SK-N-SH treated with all-trans-retinoic acid at 6 μM for 48 hours (cell line): ENCODE measurements at regions not wholly inside any gene's neighbourhood (a gene's known extent, or its start where the extent isn't known, plus 50 kb on each side); places are given as distances from the start of the nearest gene placed in this dataset.

Experiments used
- ATAC-seq: fragments of 200-7000 bp; cut with Tn5 transposase; 3 replicates; pipeline ENCODE4 v1.9.1; 2020; ENCODE audit warnings: mild to moderate bottlenecking, moderate library complexity
- ARNTL ChIP-seq: fragments of 450-650 bp; formaldehyde crosslinking; IDR thresholded peaks from 2 replicates; pipeline ENCODE4 v1.5.0; 2020; ENCODE audit warnings: low read depth, mild to moderate bottlenecking, moderate library complexity, borderline replicate concordance
- BACH2 ChIP-seq: fragments of 250-450 bp; sonication (Bioruptor Pico); IDR thresholded peaks from 2 replicates; pipeline ENCODE4 v1.9.0; 2021; ENCODE audit warnings: mild to moderate bottlenecking, borderline replicate concordance
- CSDC2 ChIP-seq: fragments of 250-450 bp; sonication (Bioruptor Pico); IDR thresholded peaks from 2 replicates; pipeline ENCODE4 v1.5.0; 2020; ENCODE audit warnings: mild to moderate bottlenecking, moderate library complexity
- ESRRG ChIP-seq: fragments of 250-450 bp; sonication (Bioruptor Pico); IDR thresholded peaks from 2 replicates; pipeline ENCODE4 v1.6.1; 2021; ENCODE audit warnings: mild to moderate bottlenecking
- GLIS3 ChIP-seq: fragments of 250-450 bp; sonication (Bioruptor Pico); IDR thresholded peaks from 2 replicates; pipeline ENCODE4 v1.5.0; 2020; ENCODE audit warnings: mild to moderate bottlenecking, moderate library complexity
- ISL1 ChIP-seq: fragments of 250-450 bp; sonication (Bioruptor Pico); IDR thresholded peaks from 2 replicates; pipeline ENCODE4 v2.1.2; 2022; ENCODE audit warnings: mild to moderate bottlenecking, moderate library complexity
- OSR1 ChIP-seq: fragments of 250-450 bp; sonication (Bioruptor Pico); IDR thresholded peaks from 2 replicates; pipeline ENCODE4 v1.8.0; 2022; ENCODE audit warnings: moderate library complexity, mild to moderate bottlenecking, inconsistent platforms
- PPARA ChIP-seq: fragments of 250-450 bp; sonication (Bioruptor Pico); IDR thresholded peaks from 2 replicates; pipeline ENCODE4 v1.5.0; 2020; ENCODE audit warnings: mild to moderate bottlenecking, borderline replicate concordance
- RARB ChIP-seq: fragments of 250-450 bp; sonication (Bioruptor Pico); IDR thresholded peaks from 2 replicates; pipeline ENCODE4 v1.8.0; 2021; ENCODE audit warnings: mild to moderate bottlenecking, moderate library complexity
- SNAI2 ChIP-seq: fragments of 250-450 bp; sonication (Bioruptor Pico); IDR thresholded peaks from 2 replicates; pipeline ENCODE4 v1.5.0; 2020; ENCODE audit warnings: mild to moderate bottlenecking, moderate library complexity
- TCF4 ChIP-seq: fragments of 250-450 bp; sonication (Bioruptor Pico); IDR thresholded peaks from 2 replicates; pipeline ENCODE4 v1.8.0; 2021; ENCODE audit warnings: mild to moderate bottlenecking, moderate library complexity, borderline replicate concordance
- TOX ChIP-seq: fragments of 250-450 bp; sonication (Bioruptor Pico); IDR thresholded peaks from 2 replicates; pipeline ENCODE4 v1.8.0; 2021; ENCODE audit warnings: mild to moderate bottlenecking, moderate library complexity, borderline replicate concordance
- ZC3H10 ChIP-seq: fragments of 250-450 bp; sonication (Bioruptor Pico); IDR thresholded peaks from 2 replicates; pipeline ENCODE4 v1.5.1; 2021; ENCODE audit warnings: mild to moderate bottlenecking, moderate library complexity
- ZFP30 ChIP-seq: fragments of 450-650 bp; formaldehyde crosslinking; IDR thresholded peaks from 2 replicates; pipeline ENCODE4 v1.5.0; 2022; ENCODE audit warnings: mild to moderate bottlenecking, moderate library complexity
- ZNF565 ChIP-seq: fragments of 450-650 bp; formaldehyde crosslinking; conservative IDR thresholded peaks from 2 replicates; pipeline ENCODE4 v1.5.0; 2020; ENCODE audit warnings: low read depth, mild to moderate bottlenecking, moderate library complexity
- ZNF70 ChIP-seq: fragments of 450-650 bp; formaldehyde crosslinking; IDR thresholded peaks from 2 replicates; pipeline ENCODE4 v1.5.0; 2020; ENCODE audit warnings: mild to moderate bottlenecking, moderate library complexity
- ZNF8 ChIP-seq: fragments of 450-650 bp; formaldehyde crosslinking; IDR thresholded peaks from 2 replicates; pipeline ENCODE4 v1.5.0; 2020; ENCODE audit warnings: mild to moderate bottlenecking, moderate library complexity
- TF ChIP-seq, protein P1 (sequence below): fragments of 250-450 bp; sonication (Bioruptor Pico); IDR thresholded peaks from 2 replicates; pipeline ENCODE4 v1.5.1; 2021; ENCODE audit warnings: mild to moderate bottlenecking, moderate library complexity
- TF ChIP-seq, protein P2 (sequence below): fragments of 250-450 bp; sonication (Bioruptor Pico); IDR thresholded peaks from 2 replicates; pipeline ENCODE4 v1.8.0; 2020; ENCODE audit warnings: mild to moderate bottlenecking, moderate library complexity, borderline replicate concordance
- TF ChIP-seq, protein P3 (sequence below): fragments of 250-450 bp; sonication (Bioruptor Pico); IDR thresholded peaks from 2 replicates; pipeline ENCODE4 v1.5.0; 2020; ENCODE audit warnings: mild to moderate bottlenecking, moderate library complexity
- TF ChIP-seq, protein P4 (sequence below): fragments of 250-450 bp; sonication (Bioruptor Pico); IDR thresholded peaks from 2 replicates; pipeline ENCODE4 v1.5.1; 2020; ENCODE audit warnings: low read depth, mild to moderate bottlenecking, moderate library complexity
- TF ChIP-seq, protein P5 (sequence below): fragments of 250-450 bp; sonication (Bioruptor Pico); IDR thresholded peaks from 2 replicates; pipeline ENCODE4 v1.8.0; 2021; ENCODE audit warnings: low read depth, mild to moderate bottlenecking, moderate library complexity, borderline replicate concordance

DNA sequence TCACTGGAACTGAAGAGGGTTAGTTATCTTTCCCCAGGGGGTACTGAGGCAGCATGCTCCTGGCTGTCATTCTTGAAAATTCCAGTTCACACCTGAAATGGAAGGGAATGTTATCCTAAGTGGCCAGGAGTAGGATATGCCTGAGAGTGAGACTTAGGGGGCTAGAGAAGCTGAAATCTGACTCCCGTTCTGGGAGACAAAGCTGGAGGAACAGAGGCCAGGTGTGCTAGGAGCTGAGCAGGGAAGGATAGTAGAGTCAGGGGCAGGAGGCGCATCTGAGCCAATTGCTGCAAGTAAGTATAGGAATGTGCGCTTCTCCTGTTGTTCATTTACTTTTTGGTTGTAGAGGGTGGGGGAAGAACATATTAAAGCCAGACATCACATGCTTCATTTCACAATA is 58.1 kb upstream of the KIAA1217 start:
- ATAC-seq = no peak
- TF ChIP-seq, protein P1, sequence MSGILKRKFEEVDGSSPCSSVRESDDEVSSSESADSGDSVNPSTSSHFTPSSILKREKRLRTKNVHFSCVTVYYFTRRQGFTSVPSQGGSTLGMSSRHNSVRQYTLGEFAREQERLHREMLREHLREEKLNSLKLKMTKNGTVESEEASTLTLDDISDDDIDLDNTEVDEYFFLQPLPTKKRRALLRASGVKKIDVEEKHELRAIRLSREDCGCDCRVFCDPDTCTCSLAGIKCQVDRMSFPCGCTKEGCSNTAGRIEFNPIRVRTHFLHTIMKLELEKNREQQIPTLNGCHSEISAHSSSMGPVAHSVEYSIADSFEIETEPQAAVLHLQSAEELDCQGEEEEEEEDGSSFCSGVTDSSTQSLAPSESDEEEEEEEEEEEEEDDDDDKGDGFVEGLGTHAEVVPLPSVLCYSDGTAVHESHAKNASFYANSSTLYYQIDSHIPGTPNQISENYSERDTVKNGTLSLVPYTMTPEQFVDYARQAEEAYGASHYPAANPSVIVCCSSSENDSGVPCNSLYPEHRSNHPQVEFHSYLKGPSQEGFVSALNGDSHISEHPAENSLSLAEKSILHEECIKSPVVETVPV (CRISPR knock-in tag) = no peak

DNA sequence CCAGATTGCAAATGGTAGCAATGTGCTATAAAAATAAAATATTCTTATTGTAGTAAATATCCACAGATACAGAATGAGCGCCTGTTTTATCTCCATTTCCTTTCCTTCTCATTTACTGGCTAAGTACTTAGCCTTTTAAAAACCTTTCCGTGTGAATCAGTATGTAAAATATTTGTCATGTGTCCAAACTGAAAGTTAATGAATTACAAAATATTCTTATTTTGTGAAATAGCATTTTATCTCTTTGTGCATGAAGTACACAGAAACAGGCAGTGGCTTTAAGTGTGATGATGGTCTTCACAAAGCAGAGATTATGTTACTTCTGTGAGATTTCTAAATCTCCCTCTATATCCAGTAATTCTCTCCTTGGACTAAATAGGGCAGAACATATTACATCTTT is 56.7 kb upstream of the KIAA1217 start:
- TF ChIP-seq, protein P2, sequence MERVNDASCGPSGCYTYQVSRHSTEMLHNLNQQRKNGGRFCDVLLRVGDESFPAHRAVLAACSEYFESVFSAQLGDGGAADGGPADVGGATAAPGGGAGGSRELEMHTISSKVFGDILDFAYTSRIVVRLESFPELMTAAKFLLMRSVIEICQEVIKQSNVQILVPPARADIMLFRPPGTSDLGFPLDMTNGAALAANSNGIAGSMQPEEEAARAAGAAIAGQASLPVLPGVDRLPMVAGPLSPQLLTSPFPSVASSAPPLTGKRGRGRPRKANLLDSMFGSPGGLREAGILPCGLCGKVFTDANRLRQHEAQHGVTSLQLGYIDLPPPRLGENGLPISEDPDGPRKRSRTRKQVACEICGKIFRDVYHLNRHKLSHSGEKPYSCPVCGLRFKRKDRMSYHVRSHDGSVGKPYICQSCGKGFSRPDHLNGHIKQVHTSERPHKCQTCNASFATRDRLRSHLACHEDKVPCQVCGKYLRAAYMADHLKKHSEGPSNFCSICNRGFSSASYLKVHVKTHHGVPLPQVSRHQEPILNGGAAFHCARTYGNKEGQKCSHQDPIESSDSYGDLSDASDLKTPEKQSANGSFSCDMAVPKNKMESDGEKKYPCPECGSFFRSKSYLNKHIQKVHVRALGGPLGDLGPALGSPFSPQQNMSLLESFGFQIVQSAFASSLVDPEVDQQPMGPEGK (CRISPR knock-in tag) = no peak
- TF ChIP-seq, protein P1 (CRISPR knock-in tag) = no peak
- TF ChIP-seq, protein P3, sequence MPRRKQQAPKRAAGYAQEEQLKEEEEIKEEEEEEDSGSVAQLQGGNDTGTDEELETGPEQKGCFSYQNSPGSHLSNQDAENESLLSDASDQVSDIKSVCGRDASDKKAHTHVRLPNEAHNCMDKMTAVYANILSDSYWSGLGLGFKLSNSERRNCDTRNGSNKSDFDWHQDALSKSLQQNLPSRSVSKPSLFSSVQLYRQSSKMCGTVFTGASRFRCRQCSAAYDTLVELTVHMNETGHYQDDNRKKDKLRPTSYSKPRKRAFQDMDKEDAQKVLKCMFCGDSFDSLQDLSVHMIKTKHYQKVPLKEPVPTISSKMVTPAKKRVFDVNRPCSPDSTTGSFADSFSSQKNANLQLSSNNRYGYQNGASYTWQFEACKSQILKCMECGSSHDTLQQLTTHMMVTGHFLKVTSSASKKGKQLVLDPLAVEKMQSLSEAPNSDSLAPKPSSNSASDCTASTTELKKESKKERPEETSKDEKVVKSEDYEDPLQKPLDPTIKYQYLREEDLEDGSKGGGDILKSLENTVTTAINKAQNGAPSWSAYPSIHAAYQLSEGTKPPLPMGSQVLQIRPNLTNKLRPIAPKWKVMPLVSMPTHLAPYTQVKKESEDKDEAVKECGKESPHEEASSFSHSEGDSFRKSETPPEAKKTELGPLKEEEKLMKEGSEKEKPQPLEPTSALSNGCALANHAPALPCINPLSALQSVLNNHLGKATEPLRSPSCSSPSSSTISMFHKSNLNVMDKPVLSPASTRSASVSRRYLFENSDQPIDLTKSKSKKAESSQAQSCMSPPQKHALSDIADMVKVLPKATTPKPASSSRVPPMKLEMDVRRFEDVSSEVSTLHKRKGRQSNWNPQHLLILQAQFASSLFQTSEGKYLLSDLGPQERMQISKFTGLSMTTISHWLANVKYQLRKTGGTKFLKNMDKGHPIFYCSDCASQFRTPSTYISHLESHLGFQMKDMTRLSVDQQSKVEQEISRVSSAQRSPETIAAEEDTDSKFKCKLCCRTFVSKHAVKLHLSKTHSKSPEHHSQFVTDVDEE (CRISPR knock-in tag) = no peak
- TF ChIP-seq, protein P4, sequence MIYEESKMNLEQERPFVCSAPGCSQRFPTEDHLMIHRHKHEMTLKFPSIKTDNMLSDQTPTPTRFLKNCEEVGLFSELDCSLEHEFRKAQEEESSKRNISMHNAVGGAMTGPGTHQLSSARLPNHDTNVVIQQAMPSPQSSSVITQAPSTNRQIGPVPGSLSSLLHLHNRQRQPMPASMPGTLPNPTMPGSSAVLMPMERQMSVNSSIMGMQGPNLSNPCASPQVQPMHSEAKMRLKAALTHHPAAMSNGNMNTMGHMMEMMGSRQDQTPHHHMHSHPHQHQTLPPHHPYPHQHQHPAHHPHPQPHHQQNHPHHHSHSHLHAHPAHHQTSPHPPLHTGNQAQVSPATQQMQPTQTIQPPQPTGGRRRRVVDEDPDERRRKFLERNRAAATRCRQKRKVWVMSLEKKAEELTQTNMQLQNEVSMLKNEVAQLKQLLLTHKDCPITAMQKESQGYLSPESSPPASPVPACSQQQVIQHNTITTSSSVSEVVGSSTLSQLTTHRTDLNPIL (CRISPR knock-in tag) = no peak
- peak; percentile 54 for TF ChIP-seq ISL1 (CRISPR knock-in tag)
- no peak for TF ChIP-seq BACH2 (CRISPR knock-in tag)
- TF ChIP-seq, all 23 proteins: peak for 1

DNA sequence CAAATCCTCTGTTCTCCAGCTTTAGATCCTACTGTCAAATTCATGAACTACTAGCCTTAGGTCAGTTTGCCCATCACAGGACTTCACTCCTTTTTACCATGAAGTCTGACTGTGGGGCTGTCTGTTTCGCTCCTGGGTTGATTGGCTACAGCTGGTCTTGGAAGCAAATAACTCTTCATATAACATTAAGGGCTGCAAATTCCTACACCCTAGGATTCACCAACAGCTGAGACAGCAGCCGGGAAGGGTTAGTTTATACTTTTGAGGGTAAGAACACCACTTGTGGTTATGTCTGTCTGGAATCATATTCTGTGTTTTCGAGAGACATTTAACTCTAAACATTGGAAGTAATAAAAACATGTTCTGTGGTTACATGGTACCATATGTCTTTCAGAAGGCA is 55.9 kb upstream of the KIAA1217 start:
- ATAC-seq = peak; percentile 78
- no peak for TF ChIP-seq BACH2 (CRISPR knock-in tag)
- TF ChIP-seq PPARA (CRISPR knock-in tag) = no peak
- TF ChIP-seq, all 23 proteins: peak for 0

More for the DNA sequence above, 56.7 kb upstream of the KIAA1217 start:
- peak; percentile 10; the same call in 1 of the 3 replicates for ATAC-seq

DNA sequence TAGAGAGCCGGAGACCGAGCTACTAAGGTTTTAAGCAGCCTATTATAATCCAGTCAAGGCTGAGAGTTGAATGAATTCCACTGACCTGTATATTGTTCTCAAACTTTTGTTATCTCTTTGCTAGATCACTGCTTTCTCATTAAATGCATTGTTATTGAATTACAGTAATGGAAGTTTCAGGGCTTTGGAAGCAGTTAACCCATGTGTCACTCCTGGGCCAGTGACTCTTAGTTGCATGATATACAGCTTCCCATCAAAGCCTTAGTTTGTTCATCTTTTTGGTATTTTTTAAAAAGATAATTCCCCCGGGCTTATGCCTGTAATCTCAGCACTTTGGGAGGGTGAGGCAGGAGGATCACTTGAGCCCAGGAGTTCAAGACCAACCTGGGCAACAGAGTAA is 55.4 kb upstream of the KIAA1217 start:
- ATAC-seq = peak; percentile 88
- TF ChIP-seq, protein P2 (CRISPR knock-in tag) = peak; percentile 38; the same call in 1 of the 2 replicates
- TF ChIP-seq ZFP30 = no peak
- 0 out of 2 replicates have a peak, but pooled peaks have one; percentile 25 for TF ChIP-seq ZC3H10 (CRISPR knock-in tag)
- TF ChIP-seq TOX = no peak
- TF ChIP-seq ISL1 (CRISPR knock-in tag) = peak; percentile 99
- TF ChIP-seq ZNF70 (CRISPR knock-in tag) = no peak
- no peak; the same call in 1 of the 2 replicates for TF ChIP-seq CSDC2 (CRISPR knock-in tag)
- TF ChIP-seq ZNF565 = no peak
- TF ChIP-seq, protein P1 (CRISPR knock-in tag) = no peak
- TF ChIP-seq, protein P5, sequence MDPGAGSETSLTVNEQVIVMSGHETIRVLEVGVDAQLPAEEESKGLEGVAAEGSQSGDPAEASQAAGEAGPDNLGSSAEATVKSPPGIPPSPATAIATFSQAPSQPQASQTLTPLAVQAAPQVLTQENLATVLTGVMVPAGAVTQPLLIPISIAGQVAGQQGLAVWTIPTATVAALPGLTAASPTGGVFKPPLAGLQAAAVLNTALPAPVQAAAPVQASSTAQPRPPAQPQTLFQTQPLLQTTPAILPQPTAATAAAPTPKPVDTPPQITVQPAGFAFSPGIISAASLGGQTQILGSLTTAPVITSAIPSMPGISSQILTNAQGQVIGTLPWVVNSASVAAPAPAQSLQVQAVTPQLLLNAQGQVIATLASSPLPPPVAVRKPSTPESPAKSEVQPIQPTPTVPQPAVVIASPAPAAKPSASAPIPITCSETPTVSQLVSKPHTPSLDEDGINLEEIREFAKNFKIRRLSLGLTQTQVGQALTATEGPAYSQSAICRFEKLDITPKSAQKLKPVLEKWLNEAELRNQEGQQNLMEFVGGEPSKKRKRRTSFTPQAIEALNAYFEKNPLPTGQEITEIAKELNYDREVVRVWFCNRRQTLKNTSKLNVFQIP (CRISPR knock-in tag) = peak; percentile 41; the same call in 1 of the 2 replicates
- TF ChIP-seq TCF4 (CRISPR knock-in tag) = no peak
- no peak for TF ChIP-seq RARB (CRISPR knock-in tag)
- TF ChIP-seq ESRRG (CRISPR knock-in tag) = peak; percentile 85
- no peak for TF ChIP-seq ZNF8 (CRISPR knock-in tag)
- TF ChIP-seq BACH2 (CRISPR knock-in tag) = no peak
- no peak for TF ChIP-seq ARNTL (CRISPR knock-in tag)
- no peak for TF ChIP-seq OSR1
- TF ChIP-seq GLIS3 = peak; percentile 70; the same call in 1 of the 2 replicates
- TF ChIP-seq SNAI2 (CRISPR knock-in tag) = no peak
